SK-N-MC (cell line): ENCODE measurements at regions not wholly inside any gene's neighbourhood (a gene's known extent, or its start where the extent isn't known, plus 50 kb on each side); places are given as distances from the start of the nearest gene placed in this dataset.
"Not testable (repeated sequence)": the region's sequence is repeated elsewhere in the genome, so short reads cannot be mapped to it uniquely, and the experiment has no call there.

ENCODE experiments used
- EZH2 ChIP-seq: fragments of 200-600 bp; sonication (generic); IDR thresholded peaks from one replicate; pipeline ENCODE4 v1.6.1; 2017; ENCODE audit warnings: antibody characterized with exemption
- POLR2AphosphoS5 ChIP-seq: IDR thresholded peaks from 2 replicates; pipeline ENCODE4 v1.6.1; 2012; ENCODE audit warnings: mild to moderate bottlenecking, low read depth, low read length, borderline replicate concordance

GRCh38 chr6:60870779-60871178, 1415.2 kb downstream of the KHDRBS2 start:
- not testable (repeated sequence) for TF ChIP-seq POLR2AphosphoS5, EZH2
